NB4 (cell line): ENCODE measurements at regions not wholly inside any gene's neighbourhood (a gene's known extent, or its start where the extent isn't known, plus 50 kb on each side); places are given as distances from the start of the nearest gene placed in this dataset.

Experiments used
- CTCF ChIP-seq: IDR thresholded peaks from one replicate; pipeline ENCODE4 v1.5.1; 2012; ENCODE audit warnings: low read depth, low read length
- MAX ChIP-seq: IDR thresholded peaks from 2 replicates; pipeline ENCODE4 v1.6.1; 2011; ENCODE audit warnings: low read depth, low read length

GRCh38 chr6:11378639-11379038 lies 146.2 kb upstream of the NEDD9 start:
- TF ChIP-seq MAX, result no peak
- no peak for TF ChIP-seq CTCF
